Endothelial cell of umbilical vein (primary cell): ENCODE measurements at regions not wholly inside any gene's neighbourhood (a gene's known extent, or its start where the extent isn't known, plus 50 kb on each side); places are given as distances from the start of the nearest gene placed in this dataset.

Source experiments
- BruUV-seq: library from RNA; stranded (reverse); fragments of 400-500 nt; replicated peaks from 2 replicates; lab custom pipeline; 2021; lab: Mats Ljungman, UMichigan
- CTCF ChIA-PET: fragments of 300-600, 350-600 bp; sonication (Branson Sonifier 250); formaldehyde crosslinking; loops from one replicate; lab custom pipeline; 2021; ENCODE audit warnings: antibody characterized with exemption, inconsistent platforms; lab: Charles Lee
- POLR2A ChIA-PET: fragments of 300-600, 350-600 bp; sonication (Branson Sonifier 250); formaldehyde crosslinking; loops from one replicate; lab custom pipeline; 2021; ENCODE audit warnings: antibody characterized with exemption, inconsistent platforms; lab: Charles Lee
- DNase-seq: peaks from one replicate; pipeline ENCODE4 v3.0.0-alpha.2; 2011; ENCODE audit warnings: low read depth, low spot score
- FAIRE-seq: peaks from 2 replicates; lab custom pipeline; 2011; peaks lifted over from hg19 to GRCh38; lab: Jason Lieb, UNC
- H2AFZ ChIP-seq: 2 replicates; pipeline ENCODE4 v1.6.0; 2012; ENCODE audit warnings: low read depth, low read length, control low read depth, inconsistent platforms
- H3K27ac ChIP-seq: 2 replicates; pipeline ENCODE4 v1.5.1; 2011; ENCODE audit warnings: low read depth, mild to moderate bottlenecking, control low read depth, low read length, moderate library complexity; ENCODE audit not compliant: insufficient read depth
- H3K27me3 ChIP-seq, 2 experiments: 2 replicates each; pipeline versions ENCODE4 v1.6.0 to v1.6.1; 2011; ENCODE audit warnings: low read length in 2 of 2, mixed read lengths in 1 of 2; ENCODE audit not compliant: control insufficient read depth in 2 of 2, insufficient read depth in 2 of 2
- H3K36me3 ChIP-seq, 2 experiments: 2 replicates in 1 of 2; 3 replicates in 1 of 2; pipeline ENCODE4 v1.5.1; 2011; ENCODE audit warnings: low read length in 2 of 2, mild to moderate bottlenecking in 1 of 2, moderate library complexity in 1 of 2; ENCODE audit not compliant: control insufficient read depth in 2 of 2, insufficient read depth in 2 of 2; ENCODE audit errors: extremely low read depth in 1 of 2
- H3K4me1 ChIP-seq: 3 replicates; pipeline ENCODE4 v1.5.1; 2011; ENCODE audit warnings: mild to moderate bottlenecking, low read length; ENCODE audit not compliant: control insufficient read depth, insufficient read depth; ENCODE audit errors: extremely low read depth
- H3K4me2 ChIP-seq: 2 replicates; pipeline ENCODE4 v1.6.1; 2011; ENCODE audit warnings: low read length, control low read depth, mixed read lengths; ENCODE audit not compliant: insufficient read depth
- H3K4me3 ChIP-seq, 3 experiments: fragments of 200-600 bp in 1 of 3; sonication (generic), shearing (Covaris generic) in 1 of 3; replicated peaks in 1 of 3; 2 replicates each; pipeline ENCODE4 v1.5.1; 2011 to 2016; ENCODE audit warnings: control low read depth in 3 of 3, low read length in 3 of 3, mild to moderate bottlenecking in 2 of 3, inconsistent platforms in 1 of 3, low read depth in 1 of 3, moderate library complexity in 1 of 3; ENCODE audit not compliant: insufficient read depth in 1 of 3
- H3K79me2 ChIP-seq: 2 replicates; pipeline ENCODE4 v1.6.0; 2012; ENCODE audit warnings: low read length, inconsistent platforms; ENCODE audit not compliant: control insufficient read depth, insufficient read depth
- H3K9ac ChIP-seq: replicated peaks from 2 replicates; pipeline ENCODE3; 2011; ENCODE audit warnings: low read length, control low read depth; ENCODE audit not compliant: insufficient read depth; ENCODE audit errors: extremely low read depth
- H3K9me1 ChIP-seq: replicated peaks from 3 replicates; pipeline ENCODE4 v1.6.0; 2011; ENCODE audit warnings: mild to moderate bottlenecking, low read length; ENCODE audit not compliant: control insufficient read depth, insufficient read depth; ENCODE audit errors: extremely low read depth
- H3K9me3 ChIP-seq: replicated peaks from 2 replicates; pipeline ENCODE4 v1.5.1; 2012; ENCODE audit warnings: low read length, inconsistent platforms; ENCODE audit not compliant: control insufficient read depth, insufficient read depth
- H4K20me1 ChIP-seq: replicated peaks from 2 replicates; pipeline ENCODE3; 2011; ENCODE audit warnings: mild to moderate bottlenecking, low read length; ENCODE audit not compliant: control insufficient read depth, insufficient read depth; ENCODE audit errors: extremely low read depth
- CTCF ChIP-seq, 2 donors: IDR thresholded peaks; 1 replicate in 1 of 2; 2 replicates in 1 of 2; pipeline ENCODE4 v1.5.1; 2011; ENCODE audit warnings: low read length in 2 of 2, mild to moderate bottlenecking in 2 of 2, moderate library complexity in 2 of 2, control low read depth in 1 of 2, inconsistent platforms in 1 of 2, low read depth in 1 of 2; ENCODE audit not compliant: insufficient read depth in 1 of 2; ENCODE audit errors: extremely low read depth in 1 of 2
- EZH2 ChIP-seq: IDR thresholded peaks from 2 replicates; pipeline ENCODE4 v1.6.1; 2012; ENCODE audit warnings: borderline replicate concordance, low read depth, mild to moderate bottlenecking, moderate library complexity, low read length, inconsistent platforms; ENCODE audit not compliant: severe bottlenecking
- FOS ChIP-seq: IDR thresholded peaks from 2 replicates; pipeline ENCODE4 v1.6.1; 2011; ENCODE audit warnings: mild to moderate bottlenecking, low read length, moderate library complexity, borderline replicate concordance; ENCODE audit not compliant: insufficient read depth
- GATA2 ChIP-seq: IDR thresholded peaks from 2 replicates; pipeline ENCODE4 v1.7.0; 2011; ENCODE audit warnings: low read depth, mild to moderate bottlenecking, moderate library complexity, mixed read lengths, low read length; ENCODE audit not compliant: insufficient read length, insufficient read depth
- JUN ChIP-seq: IDR thresholded peaks from 2 replicates; pipeline ENCODE4 v1.6.1; 2011; ENCODE audit warnings: borderline replicate concordance, low read depth; ENCODE audit not compliant: insufficient read length, insufficient read depth
- MAX ChIP-seq: IDR thresholded peaks from 2 replicates; pipeline ENCODE4 v1.6.1; 2011; ENCODE audit not compliant: insufficient read depth, insufficient read length
- MYC ChIP-seq: IDR thresholded peaks from one replicate; pipeline ENCODE4 v1.6.1; 2011; ENCODE audit warnings: mild to moderate bottlenecking, low read depth, low read length
- POLR2A ChIP-seq: IDR thresholded peaks from 2 replicates; pipeline ENCODE4 v1.6.1; 2012; ENCODE audit warnings: low read depth, mild to moderate bottlenecking, control low read depth, low read length
- POLR2AphosphoS5 ChIP-seq: IDR thresholded peaks from 2 replicates; pipeline ENCODE4 v1.6.1; 2012; ENCODE audit warnings: low read depth, mild to moderate bottlenecking, control low read depth, low read length, moderate library complexity; ENCODE audit not compliant: insufficient read depth
- dilution Hi-C: fragments of 300-500 bp; cut with MboI; formaldehyde crosslinking; loops from one replicate; pipeline ENCODE4 v1.15.0; 2019; ENCODE audit warnings: low sequenced_read_pairs; ENCODE audit not compliant: extremely low pct_ligation_motif_present
- intact Hi-C: fragments of 100-400 bp; cut with micrococcal nuclease; formaldehyde crosslinking; loops from one replicate; pipeline ENCODE4 v1.10.0; 2022

- no peaks in the 10 kb centered on the region for H3K9me3 ChIP-seq
- ChIA-PET POLR2A (no interaction called here), CTCF (no interaction called here)
- H3K4me2 ChIP-seq: no peak overlapping the region
- H4K20me1 ChIP-seq: no peaks in the 10 kb centered on the region
- DNase-seq: no peak
- H2AFZ ChIP-seq: no peak overlapping the region
- no peak for TF ChIP-seq JUN
- no peak for TF ChIP-seq POLR2AphosphoS5
- TF ChIP-seq POLR2A: no peak
- no peak for TF ChIP-seq MAX
- TF ChIP-seq FOS: no peak
- TF ChIP-seq CTCF (IDR thresholded peaks at IDR 0.05; ENCODE audit: extremely low read depth in 1 of 2, insufficient read depth in 1 of 2, low read depth in 1 of 2, low read length in 2 of 2): no peak
- no peak for TF ChIP-seq MYC
- TF ChIP-seq GATA2: no peak
- no peak for TF ChIP-seq EZH2
- dilution Hi-C loops: no loop called here
- H3K36me3 ChIP-seq: no peaks in the 10 kb centered on the region
- H3K9me1 ChIP-seq: no peaks in the 10 kb centered on the region
- no peaks in the 10 kb centered on the region for H3K4me1 ChIP-seq
- H3K79me2 ChIP-seq: no peaks in the 10 kb centered on the region
- H3K9ac ChIP-seq: no peak overlapping the region
- H3K27me3 ChIP-seq: no peaks in the 10 kb centered on the region
- no peak for FAIRE-seq
- intact Hi-C loops: no loop called here
- H3K4me3 ChIP-seq: no peak overlapping the region
- H3K27ac ChIP-seq: no peak overlapping the region
- BruUV-seq: no TSS peak
These were observed 74.6 kb upstream of the C1QTNF7 start for GRCh38 chr4:15353207-15353606.
